GM12872 (cell line): ENCODE measurements at regions not wholly inside any gene's neighbourhood (a gene's known extent, or its start where the extent isn't known, plus 50 kb on each side); places are given as distances from the start of the nearest gene placed in this dataset.

Experiments used
- TF ChIP-seq, protein P1 (sequence below): IDR thresholded peaks from 3 replicates; pipeline ENCODE4 v1.5.1; 2011; ENCODE audit warnings: low read depth, mild to moderate bottlenecking, low read length, moderate library complexity; ENCODE audit not compliant: insufficient read depth

DNA sequence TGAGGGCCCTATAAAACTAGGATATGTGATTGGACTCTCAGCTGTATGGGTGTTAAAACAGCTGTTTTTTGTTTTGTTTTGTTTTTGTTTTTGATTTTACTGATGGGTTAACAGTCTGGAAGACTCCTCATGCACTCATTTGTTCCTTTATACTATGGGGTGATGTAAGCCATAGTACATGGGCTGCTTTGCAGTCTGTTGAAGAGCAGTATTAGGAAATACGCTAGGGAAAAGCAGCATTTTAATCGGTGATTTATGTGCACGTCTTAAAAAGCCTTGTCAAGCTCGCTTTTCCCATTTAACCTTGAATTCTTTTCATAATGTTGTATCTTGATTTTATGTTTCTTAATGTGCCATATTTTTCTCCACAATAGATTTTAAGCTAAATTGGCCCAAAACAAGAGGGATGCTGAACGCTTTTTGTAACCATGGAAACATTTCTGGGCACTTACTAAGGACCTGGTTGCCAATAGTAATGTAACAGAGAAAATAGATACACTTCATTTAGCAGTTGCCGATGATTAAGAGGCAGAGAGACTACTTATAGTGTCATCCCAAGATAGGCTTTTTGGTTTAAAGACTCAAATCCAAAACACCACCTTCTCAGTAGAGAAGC, 244.0 kb downstream of the SNAPC1 start:
- TF ChIP-seq, protein P1, sequence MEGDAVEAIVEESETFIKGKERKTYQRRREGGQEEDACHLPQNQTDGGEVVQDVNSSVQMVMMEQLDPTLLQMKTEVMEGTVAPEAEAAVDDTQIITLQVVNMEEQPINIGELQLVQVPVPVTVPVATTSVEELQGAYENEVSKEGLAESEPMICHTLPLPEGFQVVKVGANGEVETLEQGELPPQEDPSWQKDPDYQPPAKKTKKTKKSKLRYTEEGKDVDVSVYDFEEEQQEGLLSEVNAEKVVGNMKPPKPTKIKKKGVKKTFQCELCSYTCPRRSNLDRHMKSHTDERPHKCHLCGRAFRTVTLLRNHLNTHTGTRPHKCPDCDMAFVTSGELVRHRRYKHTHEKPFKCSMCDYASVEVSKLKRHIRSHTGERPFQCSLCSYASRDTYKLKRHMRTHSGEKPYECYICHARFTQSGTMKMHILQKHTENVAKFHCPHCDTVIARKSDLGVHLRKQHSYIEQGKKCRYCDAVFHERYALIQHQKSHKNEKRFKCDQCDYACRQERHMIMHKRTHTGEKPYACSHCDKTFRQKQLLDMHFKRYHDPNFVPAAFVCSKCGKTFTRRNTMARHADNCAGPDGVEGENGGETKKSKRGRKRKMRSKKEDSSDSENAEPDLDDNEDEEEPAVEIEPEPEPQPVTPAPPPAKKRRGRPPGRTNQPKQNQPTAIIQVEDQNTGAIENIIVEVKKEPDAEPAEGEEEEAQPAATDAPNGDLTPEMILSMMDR, result no peak

DNA sequence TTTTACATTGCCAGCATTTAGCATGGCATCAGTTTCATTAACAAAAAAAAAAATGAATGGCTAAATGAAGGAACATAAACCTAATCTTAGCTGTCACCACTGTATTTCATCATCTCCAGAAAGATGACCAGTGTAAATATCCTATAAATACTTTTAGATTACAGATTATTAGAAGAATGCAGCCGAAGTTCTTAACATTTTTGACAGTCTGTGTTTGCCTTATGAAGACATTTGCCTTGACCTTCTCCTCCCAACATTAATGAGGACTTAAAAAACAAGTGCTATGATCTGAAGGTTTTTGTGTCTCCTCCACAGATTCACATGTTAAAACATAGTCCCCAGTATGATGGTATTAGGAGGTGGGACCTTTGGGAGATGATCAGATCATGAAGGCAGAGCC, 253.0 kb downstream of the SNAPC1 start:
- TF ChIP-seq, protein P1, result no peak

DNA sequence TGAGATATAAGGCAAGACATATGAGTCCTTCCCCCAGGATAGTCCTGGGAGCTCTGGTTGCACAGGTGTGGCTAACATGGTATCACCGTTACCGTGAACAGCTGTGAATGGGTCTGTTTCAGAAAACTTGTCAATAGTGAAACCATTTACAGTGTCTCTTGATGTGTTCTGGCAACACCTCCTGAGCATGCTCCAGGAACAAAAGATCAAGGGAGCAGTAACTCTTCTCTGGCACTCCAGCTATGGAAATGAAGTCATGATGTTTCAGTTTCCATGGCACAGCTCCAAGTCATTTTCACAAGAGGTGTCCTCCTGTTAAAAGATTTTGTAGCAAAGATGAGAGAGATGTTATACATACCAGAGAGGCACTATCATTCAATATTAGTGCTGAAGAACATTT, 253.7 kb downstream of the SNAPC1 start:
- TF ChIP-seq, protein P1, result no peak

DNA sequence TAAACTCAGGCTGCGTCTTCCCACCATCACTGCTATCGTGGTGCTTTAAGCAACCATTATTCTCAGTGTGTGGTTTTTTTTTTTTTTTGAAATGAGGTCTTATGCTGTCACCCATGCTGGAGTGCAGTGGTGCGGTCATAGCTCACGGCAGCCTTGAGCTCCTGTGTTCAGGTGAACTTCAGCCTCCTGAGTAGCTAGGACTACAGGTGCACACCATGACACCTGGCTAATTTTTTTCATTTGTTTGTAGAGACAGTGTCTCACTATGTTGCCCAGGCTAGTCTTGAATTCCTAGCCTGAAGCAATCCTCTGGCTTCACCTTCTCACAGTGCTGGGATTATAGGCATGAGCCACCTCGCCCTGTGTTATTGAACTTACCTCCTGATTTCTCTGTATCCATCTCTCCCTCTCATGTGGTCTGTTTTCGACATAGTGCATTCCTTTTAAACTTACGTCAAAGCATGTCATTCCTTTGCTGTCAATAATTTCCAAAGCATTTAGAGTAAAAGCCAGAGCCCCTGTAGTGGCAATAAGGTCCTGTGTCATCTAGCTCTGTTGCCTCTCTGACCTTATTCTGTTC, 255.5 kb downstream of the SNAPC1 start:
- TF ChIP-seq, protein P1, result no peak

DNA sequence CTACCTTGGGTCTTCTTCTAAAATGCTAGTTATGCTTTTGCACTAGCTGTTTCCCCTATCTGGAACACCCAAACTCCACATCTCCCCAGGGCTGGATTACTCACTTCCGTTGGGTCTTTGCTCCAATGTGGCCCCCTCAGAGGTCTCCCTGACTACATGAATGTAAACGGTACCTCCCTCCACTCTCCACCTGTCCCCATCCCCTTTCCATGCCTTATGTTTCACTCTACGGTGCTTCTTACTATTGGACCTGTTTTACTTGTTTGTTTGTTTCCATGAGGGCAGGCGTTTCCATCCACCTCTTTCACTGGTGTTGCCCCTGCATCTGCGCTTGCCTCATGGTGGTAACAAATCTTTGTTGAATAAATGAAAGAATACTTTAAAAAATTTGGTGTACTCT, 256.4 kb downstream of the SNAPC1 start:
- TF ChIP-seq, protein P1, result no peak

DNA sequence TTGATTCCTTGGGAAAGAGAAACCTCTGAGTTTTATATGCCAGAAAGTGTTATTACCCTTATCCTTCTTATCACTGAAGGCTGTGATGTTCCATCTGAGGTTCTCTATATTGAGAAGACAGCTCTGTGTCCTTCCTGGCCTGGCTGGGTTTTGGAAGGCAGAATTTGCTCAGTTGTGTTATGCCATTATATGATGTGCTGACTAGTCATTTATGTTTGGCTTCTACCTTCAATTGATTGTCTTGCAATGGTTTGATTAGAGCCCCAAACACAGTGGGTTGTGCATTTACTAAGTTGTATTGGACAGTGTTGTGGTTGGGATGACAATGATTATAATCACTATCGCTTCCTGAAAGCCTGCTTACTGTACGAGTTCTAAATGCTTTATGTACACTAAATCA, 265.7 kb downstream of the SNAPC1 start:
- TF ChIP-seq, protein P1, result no peak

DNA sequence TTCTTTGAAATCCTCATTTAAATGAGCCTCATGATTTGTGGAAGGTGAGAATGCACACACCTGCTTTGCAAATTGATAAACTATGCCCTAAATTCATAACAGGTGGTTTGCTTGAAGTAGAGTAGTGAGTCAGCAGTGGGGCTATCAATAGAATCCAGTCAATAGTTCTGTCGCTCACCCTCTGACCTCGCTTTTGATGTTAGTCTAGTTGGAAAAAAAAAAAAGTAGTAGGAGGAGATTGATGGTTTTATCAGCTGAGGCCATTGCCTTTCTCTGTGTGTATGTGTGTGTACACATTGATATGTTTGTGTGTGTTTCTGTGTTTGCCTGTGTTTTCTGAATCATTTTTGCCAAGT, 267.3 kb downstream of the SNAPC1 start:
- TF ChIP-seq, protein P1, result no peak
